Endothelial cell of umbilical vein (primary cell): ENCODE measurements at regions not wholly inside any gene's neighbourhood (a gene's known extent, or its start where the extent isn't known, plus 50 kb on each side); places are given as distances from the start of the nearest gene placed in this dataset.

Source experiments
- BruUV-seq: library from RNA; stranded (reverse); fragments of 400-500 nt; replicated peaks from 2 replicates; lab custom pipeline; 2021; lab: Mats Ljungman, UMichigan
- CTCF ChIA-PET: fragments of 300-600, 350-600 bp; sonication (Branson Sonifier 250); formaldehyde crosslinking; loops from one replicate; lab custom pipeline; 2021; ENCODE audit warnings: antibody characterized with exemption, inconsistent platforms; lab: Charles Lee
- POLR2A ChIA-PET: fragments of 300-600, 350-600 bp; sonication (Branson Sonifier 250); formaldehyde crosslinking; loops from one replicate; lab custom pipeline; 2021; ENCODE audit warnings: antibody characterized with exemption, inconsistent platforms; lab: Charles Lee
- DNase-seq: peaks from one replicate; pipeline ENCODE4 v3.0.0-alpha.2; 2011; ENCODE audit warnings: low read depth, low spot score
- FAIRE-seq: peaks from 2 replicates; lab custom pipeline; 2011; peaks lifted over from hg19 to GRCh38; lab: Jason Lieb, UNC
- H2AFZ ChIP-seq: 2 replicates; pipeline ENCODE4 v1.6.0; 2012; ENCODE audit warnings: low read depth, low read length, control low read depth, inconsistent platforms
- H3K27ac ChIP-seq: 2 replicates; pipeline ENCODE4 v1.5.1; 2011; ENCODE audit warnings: low read depth, mild to moderate bottlenecking, control low read depth, low read length, moderate library complexity; ENCODE audit not compliant: insufficient read depth
- H3K27me3 ChIP-seq, 2 experiments: 2 replicates each; pipeline versions ENCODE4 v1.6.0 to v1.6.1; 2011; ENCODE audit warnings: low read length in 2 of 2, mixed read lengths in 1 of 2; ENCODE audit not compliant: control insufficient read depth in 2 of 2, insufficient read depth in 2 of 2
- H3K36me3 ChIP-seq, 2 experiments: 2 replicates in 1 of 2; 3 replicates in 1 of 2; pipeline ENCODE4 v1.5.1; 2011; ENCODE audit warnings: low read length in 2 of 2, mild to moderate bottlenecking in 1 of 2, moderate library complexity in 1 of 2; ENCODE audit not compliant: control insufficient read depth in 2 of 2, insufficient read depth in 2 of 2; ENCODE audit errors: extremely low read depth in 1 of 2
- H3K4me1 ChIP-seq: 3 replicates; pipeline ENCODE4 v1.5.1; 2011; ENCODE audit warnings: mild to moderate bottlenecking, low read length; ENCODE audit not compliant: control insufficient read depth, insufficient read depth; ENCODE audit errors: extremely low read depth
- H3K4me2 ChIP-seq: 2 replicates; pipeline ENCODE4 v1.6.1; 2011; ENCODE audit warnings: low read length, control low read depth, mixed read lengths; ENCODE audit not compliant: insufficient read depth
- H3K4me3 ChIP-seq, 3 experiments: fragments of 200-600 bp in 1 of 3; sonication (generic), shearing (Covaris generic) in 1 of 3; replicated peaks in 1 of 3; 2 replicates each; pipeline ENCODE4 v1.5.1; 2011 to 2016; ENCODE audit warnings: control low read depth in 3 of 3, low read length in 3 of 3, mild to moderate bottlenecking in 2 of 3, inconsistent platforms in 1 of 3, low read depth in 1 of 3, moderate library complexity in 1 of 3; ENCODE audit not compliant: insufficient read depth in 1 of 3
- H3K79me2 ChIP-seq: 2 replicates; pipeline ENCODE4 v1.6.0; 2012; ENCODE audit warnings: low read length, inconsistent platforms; ENCODE audit not compliant: control insufficient read depth, insufficient read depth
- H3K9ac ChIP-seq: replicated peaks from 2 replicates; pipeline ENCODE3; 2011; ENCODE audit warnings: low read length, control low read depth; ENCODE audit not compliant: insufficient read depth; ENCODE audit errors: extremely low read depth
- H3K9me1 ChIP-seq: replicated peaks from 3 replicates; pipeline ENCODE4 v1.6.0; 2011; ENCODE audit warnings: mild to moderate bottlenecking, low read length; ENCODE audit not compliant: control insufficient read depth, insufficient read depth; ENCODE audit errors: extremely low read depth
- H3K9me3 ChIP-seq: replicated peaks from 2 replicates; pipeline ENCODE4 v1.5.1; 2012; ENCODE audit warnings: low read length, inconsistent platforms; ENCODE audit not compliant: control insufficient read depth, insufficient read depth
- H4K20me1 ChIP-seq: replicated peaks from 2 replicates; pipeline ENCODE3; 2011; ENCODE audit warnings: mild to moderate bottlenecking, low read length; ENCODE audit not compliant: control insufficient read depth, insufficient read depth; ENCODE audit errors: extremely low read depth
- EZH2 ChIP-seq: IDR thresholded peaks from 2 replicates; pipeline ENCODE4 v1.6.1; 2012; ENCODE audit warnings: borderline replicate concordance, low read depth, mild to moderate bottlenecking, moderate library complexity, low read length, inconsistent platforms; ENCODE audit not compliant: severe bottlenecking
- MAX ChIP-seq: IDR thresholded peaks from 2 replicates; pipeline ENCODE4 v1.6.1; 2011; ENCODE audit not compliant: insufficient read depth, insufficient read length
- MYC ChIP-seq: IDR thresholded peaks from one replicate; pipeline ENCODE4 v1.6.1; 2011; ENCODE audit warnings: mild to moderate bottlenecking, low read depth, low read length
- dilution Hi-C: fragments of 300-500 bp; cut with MboI; formaldehyde crosslinking; loops from one replicate; pipeline ENCODE4 v1.15.0; 2019; ENCODE audit warnings: low sequenced_read_pairs; ENCODE audit not compliant: extremely low pct_ligation_motif_present
- intact Hi-C: fragments of 100-400 bp; cut with micrococcal nuclease; formaldehyde crosslinking; loops from one replicate; pipeline ENCODE4 v1.10.0; 2022
- TF ChIP-seq, protein P1 (sequence below), 2 donors: IDR thresholded peaks; 1 replicate in 1 of 2; 2 replicates in 1 of 2; pipeline ENCODE4 v1.5.1; 2011; ENCODE audit warnings: low read length in 2 of 2, mild to moderate bottlenecking in 2 of 2, moderate library complexity in 2 of 2, control low read depth in 1 of 2, inconsistent platforms in 1 of 2, low read depth in 1 of 2; ENCODE audit not compliant: insufficient read depth in 1 of 2; ENCODE audit errors: extremely low read depth in 1 of 2

GRCh38 chr13:111957913-111958450, 109.0 kb upstream of the SOX1 start:
- no peak overlapping the region for H3K4me2 ChIP-seq
- H3K9me3 ChIP-seq: peaks cover 6% of the 10 kb centered on the region
- no peak overlapping the region for H3K4me3 ChIP-seq
- BruUV-seq: no TSS peak
- intact Hi-C loops: no loop called here
- no peaks in the 10 kb centered on the region for H3K27me3 ChIP-seq
- H3K4me1 ChIP-seq: no peaks in the 10 kb centered on the region
- POLR2A ChIA-PET: no interaction called here
- no peak overlapping the region for H3K9ac ChIP-seq
- CTCF ChIA-PET: no interaction called here
- FAIRE-seq (no peak), DNase-seq (no peak)
- dilution Hi-C loops: no loop called here
- H2AFZ ChIP-seq: no peak overlapping the region
- no peaks in the 10 kb centered on the region for H3K79me2 ChIP-seq
- H3K9me1 ChIP-seq: no peaks in the 10 kb centered on the region
- TF ChIP-seq EZH2 (no peak), MAX (no peak), MYC (no peak)
- H3K27ac ChIP-seq: no peak overlapping the region
- no peaks in the 10 kb centered on the region for H3K36me3 ChIP-seq
- no peaks in the 10 kb centered on the region for H4K20me1 ChIP-seq

- TF ChIP-seq, protein P1, sequence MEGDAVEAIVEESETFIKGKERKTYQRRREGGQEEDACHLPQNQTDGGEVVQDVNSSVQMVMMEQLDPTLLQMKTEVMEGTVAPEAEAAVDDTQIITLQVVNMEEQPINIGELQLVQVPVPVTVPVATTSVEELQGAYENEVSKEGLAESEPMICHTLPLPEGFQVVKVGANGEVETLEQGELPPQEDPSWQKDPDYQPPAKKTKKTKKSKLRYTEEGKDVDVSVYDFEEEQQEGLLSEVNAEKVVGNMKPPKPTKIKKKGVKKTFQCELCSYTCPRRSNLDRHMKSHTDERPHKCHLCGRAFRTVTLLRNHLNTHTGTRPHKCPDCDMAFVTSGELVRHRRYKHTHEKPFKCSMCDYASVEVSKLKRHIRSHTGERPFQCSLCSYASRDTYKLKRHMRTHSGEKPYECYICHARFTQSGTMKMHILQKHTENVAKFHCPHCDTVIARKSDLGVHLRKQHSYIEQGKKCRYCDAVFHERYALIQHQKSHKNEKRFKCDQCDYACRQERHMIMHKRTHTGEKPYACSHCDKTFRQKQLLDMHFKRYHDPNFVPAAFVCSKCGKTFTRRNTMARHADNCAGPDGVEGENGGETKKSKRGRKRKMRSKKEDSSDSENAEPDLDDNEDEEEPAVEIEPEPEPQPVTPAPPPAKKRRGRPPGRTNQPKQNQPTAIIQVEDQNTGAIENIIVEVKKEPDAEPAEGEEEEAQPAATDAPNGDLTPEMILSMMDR (IDR thresholded peaks at IDR 0.05; ENCODE audit: extremely low read depth in 1 of 2, insufficient read depth in 1 of 2, low read depth in 1 of 2, low read length in 2 of 2): no peak
- no peak for TF ChIP-seq EZH2
- no peak for FAIRE-seq
- Histone ChIP-seq H3K4me3 (no peak overlapping the region), H3K79me2 (no peaks in the 10 kb centered on the region), H3K9ac (no peak overlapping the region), H3K9me1 (no peaks in the 10 kb centered on the region), H3K27me3 (no peaks in the 10 kb centered on the region), H4K20me1 (no peaks in the 10 kb centered on the region), H3K27ac (no peak overlapping the region), H3K4me1 (no peaks in the 10 kb centered on the region), H3K4me2 (no peak overlapping the region), H3K9me3 (peaks cover 4% of the 10 kb centered on the region), H2AFZ (no peak overlapping the region), H3K36me3 (no peaks in the 10 kb centered on the region)
- BruUV-seq: no TSS peak
- ChIA-PET CTCF (no interaction called here), POLR2A (no interaction called here)
- no peak for DNase-seq
- dilution Hi-C loops (no loop called here), intact Hi-C loops (no loop called here)
Observed at GRCh38 chr13:111958612-111959395, 108.1 kb upstream of the SOX1 start.
